ENCODE measurements at regions not wholly inside any gene's neighbourhood (a gene's known extent, or its start where the extent isn't known, plus 50 kb on each side); places are given as distances from the start of the nearest gene placed in this dataset.

DNA sequence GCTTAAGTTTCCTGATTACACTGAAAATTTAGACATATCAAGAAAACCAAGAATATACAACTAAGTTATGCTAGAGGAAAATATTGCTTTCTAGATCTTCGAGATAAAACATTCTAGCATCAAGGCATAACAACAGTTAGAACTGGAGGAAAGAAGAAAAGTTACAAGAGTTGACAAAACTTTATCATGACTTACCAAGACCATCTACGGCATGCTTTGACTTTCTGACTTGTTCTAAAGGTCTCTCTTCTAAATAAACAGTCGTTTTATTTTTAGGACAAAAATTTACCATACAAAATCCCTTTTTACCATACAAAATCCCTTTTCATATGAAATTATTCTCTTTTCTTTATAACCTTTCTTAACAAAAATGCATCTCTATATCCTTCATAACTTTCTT lies 1110.1 kb upstream of the CDH10 start:
- no peak for TF ChIP-seq EZH2 (IDR thresholded peaks at IDR 0.05; ENCODE audit: borderline replicate concordance, low read length)
- TF ChIP-seq, protein P1, sequence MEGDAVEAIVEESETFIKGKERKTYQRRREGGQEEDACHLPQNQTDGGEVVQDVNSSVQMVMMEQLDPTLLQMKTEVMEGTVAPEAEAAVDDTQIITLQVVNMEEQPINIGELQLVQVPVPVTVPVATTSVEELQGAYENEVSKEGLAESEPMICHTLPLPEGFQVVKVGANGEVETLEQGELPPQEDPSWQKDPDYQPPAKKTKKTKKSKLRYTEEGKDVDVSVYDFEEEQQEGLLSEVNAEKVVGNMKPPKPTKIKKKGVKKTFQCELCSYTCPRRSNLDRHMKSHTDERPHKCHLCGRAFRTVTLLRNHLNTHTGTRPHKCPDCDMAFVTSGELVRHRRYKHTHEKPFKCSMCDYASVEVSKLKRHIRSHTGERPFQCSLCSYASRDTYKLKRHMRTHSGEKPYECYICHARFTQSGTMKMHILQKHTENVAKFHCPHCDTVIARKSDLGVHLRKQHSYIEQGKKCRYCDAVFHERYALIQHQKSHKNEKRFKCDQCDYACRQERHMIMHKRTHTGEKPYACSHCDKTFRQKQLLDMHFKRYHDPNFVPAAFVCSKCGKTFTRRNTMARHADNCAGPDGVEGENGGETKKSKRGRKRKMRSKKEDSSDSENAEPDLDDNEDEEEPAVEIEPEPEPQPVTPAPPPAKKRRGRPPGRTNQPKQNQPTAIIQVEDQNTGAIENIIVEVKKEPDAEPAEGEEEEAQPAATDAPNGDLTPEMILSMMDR (conservative IDR thresholded peaks at IDR 0.05 in 1 of 2, IDR thresholded peaks at IDR 0.05 in 1 of 2; ENCODE audit: extremely low read depth in 1 of 2, insufficient read depth in 1 of 2, low read depth in 1 of 2, low read length in 2 of 2), result no peak

Measured in mammary epithelial cell (primary cell).